ENCODE measurements at regions not wholly inside any gene's neighbourhood (a gene's known extent, or its start where the extent isn't known, plus 50 kb on each side); places are given as distances from the start of the nearest gene placed in this dataset.
"Not testable (repeated sequence)": the region's sequence is repeated elsewhere in the genome, so short reads cannot be mapped to it uniquely, and the experiment has no call there.

DNA sequence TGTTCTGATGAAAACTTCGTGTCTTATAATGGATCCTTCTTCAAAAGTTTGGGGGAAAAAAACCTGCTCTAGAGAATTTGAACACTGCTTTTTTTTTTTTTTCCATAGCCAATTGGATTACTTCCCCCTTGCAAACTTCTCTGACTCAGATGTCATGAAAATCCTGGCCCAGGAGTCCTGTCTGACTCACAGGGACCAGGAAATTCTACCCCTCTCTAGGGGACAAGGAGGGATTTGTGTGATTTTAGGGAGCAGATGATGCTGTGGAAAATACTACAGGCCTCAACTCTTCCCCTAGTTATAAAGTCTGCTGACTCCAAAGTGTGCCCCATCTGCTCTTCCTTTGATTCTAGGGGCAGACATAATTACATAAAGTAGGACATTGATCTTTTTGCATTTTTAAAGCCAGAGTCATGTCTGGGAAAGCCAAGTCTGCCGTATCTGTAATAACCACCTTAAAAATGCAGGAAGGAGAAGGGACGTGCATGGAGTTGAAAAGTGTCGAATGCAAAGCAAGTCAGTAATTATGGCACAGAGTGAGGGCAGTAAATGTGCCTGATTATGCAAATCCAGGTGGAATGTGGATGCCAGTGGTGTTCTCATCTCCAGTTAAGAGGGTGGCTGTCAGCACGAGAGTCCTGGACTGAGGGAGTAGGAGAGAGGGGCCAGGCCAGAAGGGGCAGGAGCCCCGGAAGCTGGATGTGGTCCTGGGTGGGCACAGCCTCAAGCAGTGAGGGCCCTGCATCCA lies 144.3 kb upstream of the SULF2 start:
- ChIA-PET CTCF (no interaction called here), POLR2A (no interaction called here)
- no peak for DNase-seq (ENCODE audit: extremely low spot score)
- TF ChIP-seq NFRKB (IDR thresholded peaks at IDR 0.05) (no peak), HDGF (IDR thresholded peaks at IDR 0.05; ENCODE audit: borderline replicate concordance) (no peak), FOXK2 (IDR thresholded peaks at IDR 0.05) (no peak), FOXA1 (IDR thresholded peaks at IDR 0.05) (no peak)

DNA sequence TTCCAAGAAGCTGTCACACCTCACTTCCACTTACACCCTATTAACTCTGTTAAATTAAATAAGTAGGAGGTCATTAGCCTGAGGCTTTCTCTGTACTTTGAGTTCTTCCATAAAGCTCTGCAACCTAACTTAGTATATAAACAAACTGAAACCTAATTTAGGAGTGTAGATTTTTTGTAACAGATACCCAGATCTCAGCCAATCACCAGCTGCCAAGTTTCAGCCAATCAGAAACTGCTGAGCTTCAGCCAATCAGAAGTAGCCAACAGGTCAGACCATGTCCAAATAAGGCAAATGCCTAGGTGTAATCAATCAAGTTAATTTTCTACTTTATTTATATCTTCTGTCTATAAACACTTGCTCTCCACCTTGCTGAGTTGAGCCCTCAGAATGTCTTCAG lies 142.7 kb upstream of the SULF2 start:
- POLR2A ChIA-PET, result no interaction called here
- no peak for TF ChIP-seq ARNT (IDR thresholded peaks at IDR 0.05)
- no peak for TF ChIP-seq SP1 (IDR thresholded peaks at IDR 0.05)
- no peak for TF ChIP-seq BHLHE40 (IDR thresholded peaks at IDR 0.05; ENCODE audit: borderline replicate concordance)
- no peak for TF ChIP-seq ZNF384 (IDR thresholded peaks at IDR 0.05)
- no peak for TF ChIP-seq FOXA1 (IDR thresholded peaks at IDR 0.05)
- no peak for TF ChIP-seq L3MBTL2 (conservative IDR thresholded peaks at IDR 0.05)
- TF ChIP-seq SUZ12 (IDR thresholded peaks at IDR 0.05), result no peak
- TF ChIP-seq TARDBP (IDR thresholded peaks at IDR 0.05), result no peak
- TF ChIP-seq CTBP1 (IDR thresholded peaks at IDR 0.05; ENCODE audit: borderline replicate concordance), result no peak
- no peak for TF ChIP-seq ELF4 (IDR thresholded peaks at IDR 0.05)
- TF ChIP-seq FOXK2 (IDR thresholded peaks at IDR 0.05), result no peak
- TF ChIP-seq, protein P1, sequence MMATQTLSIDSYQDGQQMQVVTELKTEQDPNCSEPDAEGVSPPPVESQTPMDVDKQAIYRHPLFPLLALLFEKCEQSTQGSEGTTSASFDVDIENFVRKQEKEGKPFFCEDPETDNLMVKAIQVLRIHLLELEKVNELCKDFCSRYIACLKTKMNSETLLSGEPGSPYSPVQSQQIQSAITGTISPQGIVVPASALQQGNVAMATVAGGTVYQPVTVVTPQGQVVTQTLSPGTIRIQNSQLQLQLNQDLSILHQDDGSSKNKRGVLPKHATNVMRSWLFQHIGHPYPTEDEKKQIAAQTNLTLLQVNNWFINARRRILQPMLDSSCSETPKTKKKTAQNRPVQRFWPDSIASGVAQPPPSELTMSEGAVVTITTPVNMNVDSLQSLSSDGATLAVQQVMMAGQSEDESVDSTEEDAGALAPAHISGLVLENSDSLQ (IDR thresholded peaks at IDR 0.05), result no peak
- no peak for TF ChIP-seq LEF1 (IDR thresholded peaks at IDR 0.05; ENCODE audit: borderline replicate concordance)
- TF ChIP-seq FOXM1 (IDR thresholded peaks at IDR 0.05; ENCODE audit: borderline replicate concordance), result no peak
- TF ChIP-seq HDGF (IDR thresholded peaks at IDR 0.05; ENCODE audit: borderline replicate concordance), result no peak
- no peak for TF ChIP-seq NFRKB (IDR thresholded peaks at IDR 0.05)
- CTCF ChIA-PET, result no interaction called here
- no peak for DNase-seq (ENCODE audit: extremely low spot score)

DNA sequence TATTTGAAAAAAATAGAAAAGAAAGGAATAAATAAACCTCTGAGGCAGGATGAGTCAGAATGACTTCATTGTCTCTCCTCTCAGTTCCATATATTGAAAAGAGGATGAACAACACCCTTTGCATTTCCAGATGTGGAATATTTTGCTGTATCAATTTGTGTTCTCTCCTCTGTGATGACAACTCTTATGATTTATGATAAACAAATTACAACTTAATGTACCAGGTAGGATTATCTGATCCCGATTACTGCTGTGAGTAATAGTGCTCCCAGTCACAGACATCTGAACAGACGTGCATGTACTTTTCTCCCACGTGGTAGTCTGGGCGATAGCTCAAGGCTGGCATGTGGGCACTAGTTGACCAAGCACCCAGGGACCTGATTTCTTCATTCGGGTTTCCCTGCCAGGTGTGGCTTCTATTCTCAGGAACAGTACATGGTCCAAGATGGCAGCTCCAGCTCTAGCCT lies 142.1 kb upstream of the SULF2 start:
- TF ChIP-seq ZNF384 (IDR thresholded peaks at IDR 0.05) (no peak), L3MBTL2 (conservative IDR thresholded peaks at IDR 0.05) (no peak), TARDBP (IDR thresholded peaks at IDR 0.05) (no peak), ELF4 (IDR thresholded peaks at IDR 0.05) (no peak), BHLHE40 (IDR thresholded peaks at IDR 0.05; ENCODE audit: borderline replicate concordance) (no peak), NFRKB (IDR thresholded peaks at IDR 0.05) (no peak), SP1 (IDR thresholded peaks at IDR 0.05) (no peak), FOXA1 (IDR thresholded peaks at IDR 0.05) (no peak), LEF1 (IDR thresholded peaks at IDR 0.05; ENCODE audit: borderline replicate concordance) (no peak), FOXM1 (IDR thresholded peaks at IDR 0.05; ENCODE audit: borderline replicate concordance) (no peak), CTBP1 (IDR thresholded peaks at IDR 0.05; ENCODE audit: borderline replicate concordance) (no peak)
- TF ChIP-seq, protein P1 (IDR thresholded peaks at IDR 0.05), result no peak
- POLR2A ChIA-PET, result interaction anchor here (0.7 kb wide), 1 partner anchor 836 kb away, joined by 3 read pairs; no protein-coding TSS in a partner anchor
- DNase-seq (ENCODE audit: extremely low spot score), result no peak
- CTCF ChIA-PET, result no interaction called here

DNA sequence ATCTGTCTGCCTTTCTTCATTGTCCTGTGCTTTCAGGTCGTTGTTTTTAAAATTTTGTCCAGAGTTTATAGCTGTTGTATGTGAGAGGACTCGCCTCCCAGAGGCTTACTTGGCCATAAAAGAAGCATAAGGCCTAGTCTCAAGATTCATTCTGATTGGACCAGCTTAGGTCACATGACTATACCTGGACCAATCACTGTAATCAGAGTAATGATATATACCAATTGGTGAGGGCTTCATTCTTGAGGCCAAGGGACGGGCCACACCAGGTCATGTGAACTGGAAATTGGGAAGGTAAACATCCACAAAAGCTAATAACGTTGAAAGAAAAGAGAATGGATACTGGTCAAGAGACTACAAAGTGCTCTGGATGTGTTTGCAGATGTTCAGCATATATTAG lies 141.4 kb upstream of the SULF2 start:
- CTCF ChIA-PET, result no interaction called here
- POLR2A ChIA-PET, result interaction anchor here (0.7 kb wide), 1 partner anchor 837 kb away, joined by 3 read pairs; no protein-coding TSS in a partner anchor
- TF ChIP-seq FOXK2 (IDR thresholded peaks at IDR 0.05) (no peak), SP1 (IDR thresholded peaks at IDR 0.05) (no peak), SUZ12 (IDR thresholded peaks at IDR 0.05) (no peak), LEF1 (IDR thresholded peaks at IDR 0.05; ENCODE audit: borderline replicate concordance) (no peak), CTBP1 (IDR thresholded peaks at IDR 0.05; ENCODE audit: borderline replicate concordance) (no peak), NFRKB (IDR thresholded peaks at IDR 0.05) (no peak), HDGF (IDR thresholded peaks at IDR 0.05; ENCODE audit: borderline replicate concordance) (no peak), L3MBTL2 (conservative IDR thresholded peaks at IDR 0.05) (no peak), ZNF384 (IDR thresholded peaks at IDR 0.05) (no peak), ARNT (IDR thresholded peaks at IDR 0.05) (no peak)
- TF ChIP-seq, protein P1 (IDR thresholded peaks at IDR 0.05), result no peak
- DNase-seq (ENCODE audit: extremely low spot score), result no peak

DNA sequence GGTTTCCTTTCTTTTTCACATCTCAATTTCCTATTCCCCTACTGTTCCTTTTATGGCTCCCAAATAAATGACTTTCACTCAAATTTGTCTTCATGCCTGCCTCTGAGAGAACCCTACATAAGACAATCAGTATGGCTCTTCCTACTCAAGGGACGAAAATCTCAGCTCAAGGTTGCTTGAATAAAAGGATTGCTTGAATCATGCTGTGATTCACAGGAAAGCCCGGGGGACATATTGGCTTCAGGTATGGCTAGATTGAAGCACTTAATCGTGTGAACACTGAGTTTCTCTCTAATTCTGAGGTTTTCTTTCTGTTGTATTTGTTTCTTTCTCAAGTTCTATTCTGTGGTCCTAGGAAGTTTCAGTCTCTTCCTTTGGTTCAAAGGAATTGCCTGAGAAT lies 140.3 kb upstream of the SULF2 start:
- TF ChIP-seq SUZ12 (IDR thresholded peaks at IDR 0.05) (no peak), TARDBP (IDR thresholded peaks at IDR 0.05) (no peak), ARNT (IDR thresholded peaks at IDR 0.05) (no peak)
- TF ChIP-seq, protein P1 (IDR thresholded peaks at IDR 0.05), result no peak
- ChIA-PET CTCF (no interaction called here), POLR2A (interaction anchor here (0.7 kb wide), 1 partner anchor 111 kb away, joined by 3 read pairs; no protein-coding TSS in a partner anchor)
- no peak for DNase-seq (ENCODE audit: extremely low spot score)

DNA sequence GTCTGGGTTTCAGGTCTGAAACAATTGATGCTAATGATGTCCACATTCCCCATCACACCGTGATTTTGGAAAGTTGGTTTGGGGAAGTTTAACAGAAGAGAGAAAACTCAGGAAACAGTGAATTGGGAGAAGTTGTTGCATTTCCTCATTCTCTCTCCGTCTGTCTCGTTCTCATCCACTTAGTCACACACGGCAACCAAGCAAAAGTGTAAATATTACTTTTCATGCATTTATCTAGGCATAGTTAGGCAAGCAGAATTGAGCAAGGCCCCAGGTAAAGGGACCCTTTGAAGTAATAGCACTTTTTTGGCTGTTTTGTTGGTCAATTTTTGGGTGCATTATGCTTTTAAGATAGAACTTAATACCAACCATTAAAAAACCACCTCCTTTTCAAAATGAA lies 137.0 kb upstream of the SULF2 start:
- ChIA-PET POLR2A (no interaction called here), CTCF (no interaction called here)
- DNase-seq (ENCODE audit: extremely low spot score), result no peak
- TF ChIP-seq FOXA1 (IDR thresholded peaks at IDR 0.05) (no peak), BHLHE40 (IDR thresholded peaks at IDR 0.05; ENCODE audit: borderline replicate concordance) (no peak), ZNF384 (IDR thresholded peaks at IDR 0.05) (no peak), ARNT (IDR thresholded peaks at IDR 0.05) (no peak), FOXM1 (IDR thresholded peaks at IDR 0.05; ENCODE audit: borderline replicate concordance) (no peak), SP1 (IDR thresholded peaks at IDR 0.05) (no peak), ELF4 (IDR thresholded peaks at IDR 0.05) (no peak), LEF1 (IDR thresholded peaks at IDR 0.05; ENCODE audit: borderline replicate concordance) (no peak), NFRKB (IDR thresholded peaks at IDR 0.05) (no peak), HDGF (IDR thresholded peaks at IDR 0.05; ENCODE audit: borderline replicate concordance) (no peak), L3MBTL2 (conservative IDR thresholded peaks at IDR 0.05) (no peak), FOXK2 (IDR thresholded peaks at IDR 0.05) (no peak), CTBP1 (IDR thresholded peaks at IDR 0.05; ENCODE audit: borderline replicate concordance) (no peak), SUZ12 (IDR thresholded peaks at IDR 0.05) (no peak), TARDBP (IDR thresholded peaks at IDR 0.05) (no peak)
- TF ChIP-seq, protein P1 (IDR thresholded peaks at IDR 0.05), result no peak

DNA sequence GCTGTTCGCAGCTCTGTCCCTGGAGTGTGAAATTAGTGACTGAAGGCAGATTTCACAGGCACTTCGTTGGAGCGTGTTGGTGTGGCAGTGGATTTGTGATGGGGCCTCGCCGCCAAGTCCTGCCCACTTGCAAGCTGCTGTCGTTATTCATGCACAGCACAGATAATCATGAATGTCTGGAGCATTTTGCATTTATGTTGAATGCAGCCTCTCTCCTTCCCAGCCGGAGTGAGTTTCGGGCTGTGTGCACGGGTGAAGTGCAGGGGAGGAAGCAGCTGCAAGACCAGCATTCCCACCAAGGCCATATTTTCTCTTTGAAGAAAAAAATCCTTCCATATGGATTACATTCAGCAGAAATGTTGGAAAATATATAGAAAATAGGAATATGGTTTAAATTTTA lies 136.5 kb upstream of the SULF2 start:
- POLR2A ChIA-PET; DNase-seq (ENCODE audit: extremely low spot score); CTCF ChIA-PET: not testable (repeated sequence)

Measured in HEK293T (cell line).